Body of pancreas (tissue), 4 donors: ENCODE measurements at regions not wholly inside any gene's neighbourhood (a gene's known extent, or its start where the extent isn't known, plus 50 kb on each side); places are given as distances from the start of the nearest gene placed in this dataset.
"Not testable (repeated sequence)": the region's sequence is repeated elsewhere in the genome, so short reads cannot be mapped to it uniquely, and the experiment has no call there.

Experiments
- ATAC-seq: fragments of 150-250 bp; one replicate; pipeline ENCODE4 v1.9.1; 2016
- DNase-seq, 4 donors: peaks; one replicate each; pipeline ENCODE4 v3.0.0-alpha.2; 2019
- H3K27ac ChIP-seq, 4 donors: fragments of 200-600 bp; sonication (generic); 1 replicate in 3 of 4; 2 replicates in 1 of 4; pipeline versions ENCODE4 v1.5.1 to v1.6.1; 2016 to 2019; ENCODE audit warnings: mild to moderate bottlenecking in 1 of 4, mixed read lengths in 1 of 4, moderate library complexity in 1 of 4
- H3K27me3 ChIP-seq, 2 donors: fragments of 200-600 bp; sonication (generic); one replicate each; pipeline ENCODE4 v1.6.0; 2016; ENCODE audit warnings: mild to moderate bottlenecking in 1 of 2
- H3K36me3 ChIP-seq, 2 donors: fragments of 200-600 bp; sonication (generic); replicated peaks in 1 of 2; 2 replicates each; pipeline ENCODE4 v1.5.1; 2016; ENCODE audit warnings: low read depth in 2 of 2; ENCODE audit not compliant: insufficient read depth in 1 of 2
- H3K4me1 ChIP-seq: fragments of 200-600 bp; sonication (generic); one replicate; pipeline ENCODE4 v1.6.0; 2016
- H3K4me3 ChIP-seq, 2 donors: fragments of 200-600 bp; sonication (generic); 1 replicate in 1 of 2; 2 replicates in 1 of 2; pipeline ENCODE4 v1.5.1; 2016 to 2019
- H3K9me3 ChIP-seq, 3 donors: fragments of 200-600 bp; sonication (generic); 1 replicate in 2 of 3; 2 replicates in 1 of 3; pipeline ENCODE4 v1.5.1; 2016
- POLR2A ChIP-seq, 3 donors: fragments of 450-650 bp; IDR thresholded peaks; one replicate each; pipeline ENCODE4 v1.6.1; 2016; ENCODE audit warnings: antibody characterized with exemption in 3 of 3, mild to moderate bottlenecking in 2 of 3
- WGBS, 2 donors: methylation state at CpG; one replicate each; pipeline ENCODE4 v1.1.5; 2017; 5-methylcytosine and 5-hydroxymethylcytosine counted together
- intact Hi-C: fragments of 100-400 bp; cut with DNase I; formaldehyde crosslinking; loops from one replicate; pipeline ENCODE4 v1.15.1; 2023
- TF ChIP-seq, protein P1 (sequence below), 7 experiments: fragments of 450-650 bp in 4 of 7; fragments of 200-600 bp in 3 of 7; sonication (generic) in 3 of 7; IDR thresholded peaks; one replicate each; pipeline ENCODE4 v1.5.1; 2016 to 2019; ENCODE audit warnings: antibody characterized with exemption in 7 of 7

DNA sequence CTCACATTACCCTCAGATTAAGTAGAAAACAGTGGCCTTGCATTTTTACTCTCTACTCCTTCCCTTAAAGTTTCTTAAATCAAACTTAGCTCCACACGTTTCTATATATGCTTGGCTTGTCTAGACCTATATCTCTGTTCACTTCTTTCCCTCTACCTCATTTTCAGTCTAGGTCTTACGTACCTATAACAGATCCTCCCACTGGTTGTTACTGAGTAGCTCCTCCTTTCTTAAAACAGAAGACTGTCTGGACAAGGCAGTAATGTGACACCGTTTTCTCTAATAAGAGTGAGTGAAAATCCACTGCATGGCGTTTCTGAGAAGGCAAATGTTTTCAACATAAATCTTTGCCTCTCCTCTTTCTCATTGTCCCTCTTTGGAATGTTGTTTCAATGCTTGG lies 211.7 kb upstream of the POGK start:
- no peaks in the 10 kb centered on the region for H3K36me3 ChIP-seq
- H3K27ac ChIP-seq, result no peak overlapping the region
- H3K9me3 ChIP-seq, result no peaks in the 10 kb centered on the region
- intact Hi-C loops, result no loop called here
- ATAC-seq (no peak), DNase-seq (no peak)
- H3K27me3 ChIP-seq, result no peaks in the 10 kb centered on the region
- no peak overlapping the region for H3K4me3 ChIP-seq
- H3K4me1 ChIP-seq, result no peaks in the 10 kb centered on the region
- 37 to 67% methylated on average over 4 of the region's 4 CpGs for WGBS, 2 donors
- TF ChIP-seq, protein P1, sequence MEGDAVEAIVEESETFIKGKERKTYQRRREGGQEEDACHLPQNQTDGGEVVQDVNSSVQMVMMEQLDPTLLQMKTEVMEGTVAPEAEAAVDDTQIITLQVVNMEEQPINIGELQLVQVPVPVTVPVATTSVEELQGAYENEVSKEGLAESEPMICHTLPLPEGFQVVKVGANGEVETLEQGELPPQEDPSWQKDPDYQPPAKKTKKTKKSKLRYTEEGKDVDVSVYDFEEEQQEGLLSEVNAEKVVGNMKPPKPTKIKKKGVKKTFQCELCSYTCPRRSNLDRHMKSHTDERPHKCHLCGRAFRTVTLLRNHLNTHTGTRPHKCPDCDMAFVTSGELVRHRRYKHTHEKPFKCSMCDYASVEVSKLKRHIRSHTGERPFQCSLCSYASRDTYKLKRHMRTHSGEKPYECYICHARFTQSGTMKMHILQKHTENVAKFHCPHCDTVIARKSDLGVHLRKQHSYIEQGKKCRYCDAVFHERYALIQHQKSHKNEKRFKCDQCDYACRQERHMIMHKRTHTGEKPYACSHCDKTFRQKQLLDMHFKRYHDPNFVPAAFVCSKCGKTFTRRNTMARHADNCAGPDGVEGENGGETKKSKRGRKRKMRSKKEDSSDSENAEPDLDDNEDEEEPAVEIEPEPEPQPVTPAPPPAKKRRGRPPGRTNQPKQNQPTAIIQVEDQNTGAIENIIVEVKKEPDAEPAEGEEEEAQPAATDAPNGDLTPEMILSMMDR (IDR thresholded peaks at IDR 0.05), result no peak
- TF ChIP-seq POLR2A (IDR thresholded peaks at IDR 0.05), result no peak

GRCh38 chr1:166628259-166628658 lies 211.0 kb upstream of the POGK start:
- Histone ChIP-seq H3K27me3 (no peaks in the 10 kb centered on the region), H3K36me3 (no peaks in the 10 kb centered on the region), H3K9me3 (no peaks in the 10 kb centered on the region), H3K27ac (no peak overlapping the region), H3K4me3 (no peak overlapping the region), H3K4me1 (no peaks in the 10 kb centered on the region)
- no peak for TF ChIP-seq POLR2A (IDR thresholded peaks at IDR 0.05)
- TF ChIP-seq, protein P1 (IDR thresholded peaks at IDR 0.05), result no peak
- 77 to 78% methylated on average over 1 of the region's 1 CpG for WGBS, 2 donors
- intact Hi-C loops, result no loop called here
- ATAC-seq, result no peak
- no peak for DNase-seq

DNA sequence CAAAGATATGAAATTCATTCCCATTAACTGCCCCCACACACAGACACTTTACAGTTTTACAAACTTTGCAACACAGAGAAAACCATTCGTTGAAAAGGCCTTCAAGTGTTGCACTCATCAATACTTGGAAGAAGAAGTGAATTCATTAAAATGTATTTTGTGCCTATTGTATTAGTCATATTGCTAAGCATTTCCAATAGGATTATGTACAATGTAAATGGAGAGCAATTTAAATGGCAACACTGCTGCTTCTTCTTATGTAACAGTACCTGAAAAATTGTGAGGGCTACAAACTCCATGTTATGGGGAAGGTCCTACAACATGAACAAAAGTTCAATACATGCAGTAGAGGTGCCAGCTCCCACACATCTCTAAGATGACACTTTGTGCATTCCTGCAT lies 209.3 kb upstream of the POGK start:
- TF ChIP-seq, protein P1 (IDR thresholded peaks at IDR 0.05), result no peak
- no peak for TF ChIP-seq POLR2A (IDR thresholded peaks at IDR 0.05)
- 26 to 55% methylated on average over 1 of the region's 1 CpG for WGBS, 2 donors
- Histone ChIP-seq H3K4me1 (no peaks in the 10 kb centered on the region), H3K36me3 (no peaks in the 10 kb centered on the region), H3K27me3 (no peaks in the 10 kb centered on the region), H3K27ac (no peak overlapping the region), H3K9me3 (no peaks in the 10 kb centered on the region), H3K4me3 (no peak overlapping the region)
- intact Hi-C loops, result no loop called here
- ATAC-seq, result no peak
- no peak for DNase-seq

- 82 to 89% methylated on average over 2 of the region's 2 CpGs for WGBS, 2 donors
- Histone ChIP-seq H3K36me3 (no peaks in the 10 kb centered on the region), H3K27me3 (no peaks in the 10 kb centered on the region), H3K9me3 (no peaks in the 10 kb centered on the region), H3K4me1 (no peaks in the 10 kb centered on the region), H3K27ac (no peak overlapping the region), H3K4me3 (no peak overlapping the region)
- TF ChIP-seq, protein P1 (IDR thresholded peaks at IDR 0.05), result no peak
- no peak for TF ChIP-seq POLR2A (IDR thresholded peaks at IDR 0.05)
- ATAC-seq (no peak), DNase-seq (no peak)
- intact Hi-C loops, result no loop called here
These were observed 208.9 kb upstream of the POGK start for GRCh38 chr1:166630369-166630768.

- no peaks in the 10 kb centered on the region for H3K9me3 ChIP-seq
- TF ChIP-seq, protein P1 (IDR thresholded peaks at IDR 0.05), result no peak
- H3K4me1 ChIP-seq, result no peaks in the 10 kb centered on the region
- no peak for DNase-seq
- no peaks in the 10 kb centered on the region for H3K27me3 ChIP-seq
- H3K27ac ChIP-seq, result no peak overlapping the region
- intact Hi-C loops, result no loop called here
- H3K36me3 ChIP-seq, result no peaks in the 10 kb centered on the region
- H3K4me3 ChIP-seq, result no peak overlapping the region
- 73 to 80% methylated on average over 3 to 5 of the region's 5 CpGs for WGBS, 2 donors
- no peak for ATAC-seq
These were observed 201.1 kb upstream of the POGK start for GRCh38 chr1:166638137-166638536.

GRCh38 chr1:166657228-166657627 lies 182.0 kb upstream of the POGK start:
- WGBS, 2 donors, result 53 to 58% methylated on average over 2 of the region's 2 CpGs
- H3K9me3 ChIP-seq, H3K27ac ChIP-seq, H3K4me1 ChIP-seq, ATAC-seq, DNase-seq, H3K27me3 ChIP-seq, H3K36me3 ChIP-seq, H3K4me3 ChIP-seq, intact Hi-C loops: not testable (repeated sequence)

DNA sequence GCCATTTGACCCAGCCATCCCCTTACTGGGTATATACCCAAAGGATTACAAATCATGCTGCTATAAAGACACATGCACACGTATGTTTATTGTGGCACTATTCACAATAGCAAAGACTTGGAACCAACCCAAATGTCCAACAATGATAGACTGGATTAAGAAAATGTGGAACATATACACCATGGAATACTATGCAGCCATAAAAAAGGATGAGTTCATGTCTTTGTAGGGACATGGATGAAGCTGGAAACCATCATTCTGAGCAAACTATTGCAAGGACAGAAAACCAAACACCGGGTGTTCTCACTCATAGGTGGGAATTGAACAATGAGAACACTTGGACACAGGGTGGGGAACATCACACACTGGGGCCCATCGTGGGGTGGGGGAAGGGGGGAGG lies 172.5 kb upstream of the POGK start:
- H3K4me1 ChIP-seq, H3K9me3 ChIP-seq, H3K36me3 ChIP-seq, H3K27ac ChIP-seq, DNase-seq, H3K27me3 ChIP-seq, H3K4me3 ChIP-seq, intact Hi-C loops, ATAC-seq: not testable (repeated sequence)
- WGBS, 2 donors, result 71 to 77% methylated on average over 3 of the region's 3 CpGs

DNA sequence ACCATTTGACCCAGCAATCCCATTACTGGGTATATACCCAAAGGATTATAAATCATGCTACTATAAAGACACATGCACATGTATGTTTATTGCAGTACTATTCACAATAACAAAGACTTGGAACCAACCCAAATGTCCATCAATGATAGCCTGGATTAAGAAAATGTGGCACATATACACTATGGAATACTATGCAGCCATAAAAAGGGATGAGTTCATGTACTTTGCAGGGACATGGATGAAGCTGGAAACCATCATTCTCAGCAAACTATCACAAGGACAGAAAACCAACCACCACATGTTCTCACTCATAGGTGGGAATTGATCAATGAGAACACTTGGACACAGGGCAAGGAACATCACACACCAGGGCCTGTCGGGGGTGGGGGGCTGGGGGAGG lies 171.7 kb upstream of the POGK start:
- WGBS, 2 donors, result 75 to 100% methylated on average over 1 of the region's 1 CpG
- H3K27ac ChIP-seq, H3K4me1 ChIP-seq, H3K36me3 ChIP-seq, H3K4me3 ChIP-seq, intact Hi-C loops, ATAC-seq, H3K9me3 ChIP-seq, H3K27me3 ChIP-seq, DNase-seq: not testable (repeated sequence)
